GM12878 (cell line): ENCODE measurements at regions not wholly inside any gene's neighbourhood (a gene's known extent, or its start where the extent isn't known, plus 50 kb on each side); places are given as distances from the start of the nearest gene placed in this dataset.

Source experiments
- ATAC-seq: fragments of 200-7000 bp; cut with Tn5 transposase; 3 replicates; pipeline ENCODE4 v1.9.1; 2020; ENCODE audit warnings: mild to moderate bottlenecking, moderate library complexity
- BruUV-seq: library from RNA; stranded (reverse); fragments of 400-500 nt; replicated peaks from 2 replicates; lab custom pipeline; 2021; lab: Mats Ljungman, UMichigan
- CTCF ChIA-PET: fragments of 300-600 bp; sonication (Branson Sonifier 250); formaldehyde crosslinking; extraction: SDS; loops from one replicate; lab custom pipeline; 2021; ENCODE audit warnings: inconsistent platforms; lab: Yijun Ruan, JAX
- POLR2A ChIA-PET: fragments of 350-600 bp; formaldehyde crosslinking; extraction: SDS; loops from one replicate; lab custom pipeline; 2021; ENCODE audit warnings: inconsistent platforms; lab: Charles Lee
- RAD21 ChIA-PET: fragments of 300-600 bp; sonication (Branson Sonifier 250); formaldehyde crosslinking; loops from one replicate; lab custom pipeline; 2023; ENCODE audit warnings: antibody characterized with exemption; ENCODE audit not compliant: unreplicated experiment; lab: Charles Lee
- SMC1A ChIA-PET: fragments of 300-600 bp; sonication (Branson Sonifier 250); formaldehyde crosslinking; loops from one replicate; lab custom pipeline; 2023; ENCODE audit not compliant: unreplicated experiment, uncharacterized antibody; lab: Charles Lee
- DNase-seq: peaks from one replicate; pipeline ENCODE4 v3.0.0-alpha.2; 2011; ENCODE audit warnings: low read depth, low spot score
- FAIRE-seq: peaks from 3 replicates; lab custom pipeline; 2011; peaks lifted over from hg19 to GRCh38; lab: Jason Lieb, UNC
- H2AFZ ChIP-seq: 2 replicates; pipeline ENCODE4 v1.6.0; 2011; ENCODE audit warnings: low read depth, low read length, control low read depth; ENCODE audit not compliant: control insufficient read depth
- H3K27ac ChIP-seq: 2 replicates; pipeline ENCODE4 v1.5.1; 2011; ENCODE audit warnings: control low read depth; ENCODE audit not compliant: control insufficient read depth, insufficient read depth
- H3K27me3 ChIP-seq, 2 experiments: replicated peaks in 1 of 2; 2 replicates each; pipeline versions ENCODE4 v1.6.0 to v1.6.1; 2011; ENCODE audit warnings: low read length in 1 of 2; ENCODE audit not compliant: control insufficient read depth in 2 of 2, insufficient read depth in 2 of 2
- H3K36me3 ChIP-seq, 2 experiments: 2 replicates each; pipeline ENCODE4 v1.5.1; 2011; ENCODE audit warnings: low read length in 1 of 2; ENCODE audit not compliant: control insufficient read depth in 2 of 2, insufficient read depth in 2 of 2
- H3K4me1 ChIP-seq: 2 replicates; pipeline ENCODE4 v1.6.1; 2011; ENCODE audit warnings: mild to moderate bottlenecking, low read length, moderate library complexity, mixed read lengths; ENCODE audit not compliant: control insufficient read depth, insufficient read depth
- H3K4me2 ChIP-seq: 2 replicates; pipeline ENCODE4 v1.6.0; 2011; ENCODE audit warnings: control low read depth; ENCODE audit not compliant: control insufficient read depth, insufficient read depth
- H3K4me3 ChIP-seq: fragments of 200-600 bp; sonication (generic); 2 replicates; pipeline ENCODE4 v1.5.1; 2016
- H3K79me2 ChIP-seq: 2 replicates; pipeline ENCODE4 v1.6.0; 2011; ENCODE audit warnings: low read length; ENCODE audit not compliant: control insufficient read depth, insufficient read depth
- H3K9ac ChIP-seq: 2 replicates; pipeline ENCODE4 v1.8.0; 2011; ENCODE audit warnings: low read length, control low read depth, mixed read lengths; ENCODE audit not compliant: control insufficient read depth, insufficient read depth
- H3K9me3 ChIP-seq: replicated peaks from 3 replicates; pipeline ENCODE4 v1.5.1; 2011; ENCODE audit warnings: mild to moderate bottlenecking, low read length; ENCODE audit not compliant: control insufficient read depth, insufficient read depth
- H4K20me1 ChIP-seq: 2 replicates; pipeline ENCODE4 v1.6.0; 2011; ENCODE audit not compliant: control insufficient read depth, insufficient read depth
- CBX5 ChIP-seq: sonication (generic); IDR thresholded peaks from 2 replicates; pipeline ENCODE4 v1.6.1; 2016; ENCODE audit warnings: low read depth, moderate library complexity, mild to moderate bottlenecking, inconsistent platforms
- CTCF ChIP-seq, 3 experiments: IDR thresholded peaks in 2 of 3; conservative IDR thresholded peaks in 1 of 3; 2 replicates each; pipeline ENCODE4 v1.5.1; 2011; ENCODE audit warnings: low read depth in 3 of 3, low read length in 3 of 3, mild to moderate bottlenecking in 3 of 3, control low read depth in 2 of 3, moderate library complexity in 2 of 3, inconsistent platforms in 1 of 3, mixed read lengths in 1 of 3; ENCODE audit not compliant: control insufficient read depth in 2 of 3, insufficient read depth in 1 of 3; ENCODE audit errors: extremely low read depth in 1 of 3
- JUNB ChIP-seq: IDR thresholded peaks from 2 replicates; pipeline ENCODE4 v1.6.1; 2016; ENCODE audit warnings: antibody characterized with exemption, mild to moderate bottlenecking
- KLF5 ChIP-seq: fragments of 450-650 bp; IDR thresholded peaks from 2 replicates; pipeline ENCODE4 v1.6.1; 2014; ENCODE audit warnings: mild to moderate bottlenecking; ENCODE audit not compliant: partially characterized antibody
- LARP7 ChIP-seq: fragments of 450-650 bp; IDR thresholded peaks from 2 replicates; pipeline ENCODE4 v1.6.1; 2017; ENCODE audit warnings: mild to moderate bottlenecking
- MTA3 ChIP-seq: IDR thresholded peaks from 2 replicates; pipeline ENCODE4 v1.6.1; 2012; ENCODE audit warnings: low read length, inconsistent platforms, borderline replicate concordance
- NFIC ChIP-seq: IDR thresholded peaks from 2 replicates; pipeline ENCODE4 v1.6.1; 2012; ENCODE audit warnings: low read depth, mild to moderate bottlenecking, inconsistent platforms, low read length, moderate library complexity
- RCOR1 ChIP-seq: conservative IDR thresholded peaks from 2 replicates; pipeline ENCODE4 v1.6.1; 2012; ENCODE audit warnings: low read depth, low read length, improper control_type of control experiment
- SREBF2 ChIP-seq: IDR thresholded peaks from 2 replicates; pipeline ENCODE4 v1.6.1; 2012; ENCODE audit warnings: mild to moderate bottlenecking, low read length
- SUZ12 ChIP-seq: fragments of 200-600 bp; sonication (generic); IDR thresholded peaks from one replicate; pipeline ENCODE4 v1.6.1; 2018; ENCODE audit warnings: antibody characterized with exemption, mild to moderate bottlenecking; ENCODE audit not compliant: unreplicated experiment
- USF1 ChIP-seq: IDR thresholded peaks from 2 replicates; pipeline ENCODE4 v1.6.1; 2011; ENCODE audit warnings: borderline replicate concordance, low read depth, mild to moderate bottlenecking, moderate library complexity, mixed read lengths, low read length; ENCODE audit not compliant: insufficient read depth; ENCODE audit errors: extremely low read length
- WGBS: methylation state at CpG from one replicate; pipeline ENCODE4 v1.1.6; 2016; ENCODE audit warnings: low lambda C conversion rate; ENCODE audit not compliant: insufficient replicate concordance, insufficient coverage; ENCODE audit errors: missing lambda C conversion rate; 5-methylcytosine and 5-hydroxymethylcytosine counted together
- in situ Hi-C: fragments of 300-500 bp; cut with MboI; formaldehyde crosslinking; loops from 9 replicates; pipeline ENCODE4 v1.14.3; 2018; ENCODE audit warnings: mixed read lengths
- intact Hi-C: fragments of 100-400 bp; cut with micrococcal nuclease; formaldehyde crosslinking; loops from one replicate; pipeline ENCODE4 v1.14.2; 2022; ENCODE audit not compliant: unreplicated experiment
- TF ChIP-seq, protein P1 (sequence below): fragments of 450-650 bp; formaldehyde crosslinking; IDR thresholded peaks from 2 replicates; pipeline ENCODE4 v1.5.0; 2022; ENCODE audit warnings: mild to moderate bottlenecking, missing genetic modification characterization
- TF ChIP-seq, protein P2 (sequence below): IDR thresholded peaks from 2 replicates; pipeline ENCODE4 v1.6.1; 2011; ENCODE audit warnings: low read depth, mild to moderate bottlenecking, low read length, moderate library complexity, borderline replicate concordance; ENCODE audit errors: extremely low read depth

DNA sequence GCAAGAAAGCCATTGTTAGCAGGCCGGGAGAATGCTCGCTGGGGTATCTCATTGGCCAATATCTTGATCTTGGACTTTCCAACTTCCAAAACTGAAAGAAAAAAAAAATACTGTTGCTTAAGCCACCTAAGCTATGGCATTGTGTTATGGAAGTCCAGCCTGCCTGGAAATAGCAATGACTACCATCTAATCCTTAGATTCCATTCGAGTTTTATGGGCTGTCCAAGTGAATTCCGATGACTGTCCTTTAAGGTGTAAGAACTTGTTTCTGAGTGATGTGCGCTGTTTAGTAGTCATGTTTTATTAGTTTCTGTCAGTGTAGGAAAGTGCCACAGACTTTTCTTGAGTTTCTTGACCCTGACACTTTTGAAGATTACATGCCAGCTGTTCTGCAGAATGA is 762.6 kb downstream of the USP25 start:
- ChIA-PET RAD21 (no interaction called here), POLR2A (no interaction called here), SMC1A (no interaction called here), CTCF (no interaction called here)
- Histone ChIP-seq H3K36me3 (no peaks in the 10 kb centered on the region), H3K4me1 (no peaks in the 10 kb centered on the region), H3K4me2 (no peak overlapping the region), H3K27ac (no peak overlapping the region), H3K4me3 (no peak overlapping the region), H2AFZ (no peak overlapping the region), H3K27me3 (no peaks in the 10 kb centered on the region), H3K9ac (no peak overlapping the region), H3K79me2 (no peaks in the 10 kb centered on the region), H3K9me3 (no peaks in the 10 kb centered on the region), H4K20me1 (no peaks in the 10 kb centered on the region)
- in situ Hi-C loops: no loop called here
- no peak for DNase-seq
- FAIRE-seq: no peak
- no TSS peak for BruUV-seq
- TF ChIP-seq USF1 (no peak), MTA3 (no peak), SREBF2 (no peak)
- ATAC-seq: no peak
- 31% methylated on average over 5 of the region's 5 CpGs for WGBS
- intact Hi-C loops: no loop called here

- intact Hi-C loops (no loop called here), in situ Hi-C loops (no loop called here)
- H4K20me1 ChIP-seq: no peaks in the 10 kb centered on the region
- H3K4me3 ChIP-seq: no peak overlapping the region
- H3K4me2 ChIP-seq: no peak overlapping the region
- POLR2A ChIA-PET: no interaction called here
- ATAC-seq (peak; percentile 75), DNase-seq (no peak), FAIRE-seq (no peak)
- H3K4me1 ChIP-seq: no peaks in the 10 kb centered on the region
- BruUV-seq: no TSS peak
- H2AFZ ChIP-seq: no peak overlapping the region
- H3K9ac ChIP-seq: no peak overlapping the region
- SMC1A ChIA-PET: no interaction called here
- H3K27me3 ChIP-seq: no peaks in the 10 kb centered on the region
- no peaks in the 10 kb centered on the region for H3K9me3 ChIP-seq
- H3K79me2 ChIP-seq: no peaks in the 10 kb centered on the region
- RAD21 ChIA-PET: no interaction called here
- H3K36me3 ChIP-seq: no peaks in the 10 kb centered on the region
- CTCF ChIA-PET: no interaction called here
- H3K27ac ChIP-seq: no peak overlapping the region
- no peak for TF ChIP-seq CTCF (IDR thresholded peaks at IDR 0.05 in 2 of 3, conservative IDR thresholded peaks at IDR 0.05 in 1 of 3; ENCODE audit: control insufficient read depth in 2 of 3, extremely low read depth in 1 of 3, insufficient read depth in 1 of 3, low read depth in 3 of 3, low read length in 3 of 3)
- TF ChIP-seq NFIC: peak; percentile 60; the same call in 1 of the 2 replicates
- TF ChIP-seq RCOR1: no peak
- TF ChIP-seq SUZ12: no peak
- TF ChIP-seq, protein P1, sequence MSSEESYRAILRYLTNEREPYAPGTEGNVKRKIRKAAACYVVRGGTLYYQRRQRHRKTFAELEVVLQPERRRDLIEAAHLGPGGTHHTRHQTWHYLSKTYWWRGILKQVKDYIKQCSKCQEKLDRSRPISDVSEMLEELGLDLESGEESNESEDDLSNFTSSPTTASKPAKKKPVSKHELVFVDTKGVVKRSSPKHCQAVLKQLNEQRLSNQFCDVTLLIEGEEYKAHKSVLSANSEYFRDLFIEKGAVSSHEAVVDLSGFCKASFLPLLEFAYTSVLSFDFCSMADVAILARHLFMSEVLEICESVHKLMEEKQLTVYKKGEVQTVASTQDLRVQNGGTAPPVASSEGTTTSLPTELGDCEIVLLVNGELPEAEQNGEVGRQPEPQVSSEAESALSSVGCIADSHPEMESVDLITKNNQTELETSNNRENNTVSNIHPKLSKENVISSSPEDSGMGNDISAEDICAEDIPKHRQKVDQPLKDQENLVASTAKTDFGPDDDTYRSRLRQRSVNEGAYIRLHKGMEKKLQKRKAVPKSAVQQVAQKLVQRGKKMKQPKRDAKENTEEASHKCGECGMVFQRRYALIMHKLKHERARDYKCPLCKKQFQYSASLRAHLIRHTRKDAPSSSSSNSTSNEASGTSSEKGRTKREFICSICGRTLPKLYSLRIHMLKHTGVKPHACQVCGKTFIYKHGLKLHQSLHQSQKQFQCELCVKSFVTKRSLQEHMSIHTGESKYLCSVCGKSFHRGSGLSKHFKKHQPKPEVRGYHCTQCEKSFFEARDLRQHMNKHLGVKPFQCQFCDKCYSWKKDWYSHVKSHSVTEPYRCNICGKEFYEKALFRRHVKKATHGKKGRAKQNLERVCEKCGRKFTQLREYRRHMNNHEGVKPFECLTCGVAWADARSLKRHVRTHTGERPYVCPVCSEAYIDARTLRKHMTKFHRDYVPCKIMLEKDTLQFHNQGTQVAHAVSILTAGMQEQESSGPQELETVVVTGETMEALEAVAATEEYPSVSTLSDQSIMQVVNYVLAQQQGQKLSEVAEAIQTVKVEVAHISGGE (CRISPR knock-in tag): no peak
- no peak for TF ChIP-seq KLF5
- TF ChIP-seq JUNB: 0 out of 2 replicates have a peak, but pooled peaks have one; percentile 26
- no peak for TF ChIP-seq CBX5
- TF ChIP-seq, protein P2, sequence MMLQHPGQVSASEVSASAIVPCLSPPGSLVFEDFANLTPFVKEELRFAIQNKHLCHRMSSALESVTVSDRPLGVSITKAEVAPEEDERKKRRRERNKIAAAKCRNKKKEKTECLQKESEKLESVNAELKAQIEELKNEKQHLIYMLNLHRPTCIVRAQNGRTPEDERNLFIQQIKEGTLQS: no peak
- no peak for TF ChIP-seq LARP7
These were observed 763.1 kb downstream of the USP25 start for GRCh38 chr21:16492892-16493291.
